GM21576 (cell line): ENCODE measurements at regions not wholly inside any gene's neighbourhood (a gene's known extent, or its start where the extent isn't known, plus 50 kb on each side); places are given as distances from the start of the nearest gene placed in this dataset.
"Not testable (repeated sequence)": the region's sequence is repeated elsewhere in the genome, so short reads cannot be mapped to it uniquely, and the experiment has no call there.

Experiments used
- ATAC-seq: cut with Tn5 transposase; IDR thresholded peaks from one replicate; pipeline ENCODE4 v1.9.1; 2021; ENCODE audit warnings: mild to moderate bottlenecking, moderate library complexity; ENCODE audit not compliant: unreplicated experiment

GRCh38 chr5:38149815-38150195, 108.6 kb upstream of the EGFLAM start:
- ATAC-seq, result no peak

- no peak for ATAC-seq
These were observed 110.2 kb upstream of the EGFLAM start for GRCh38 chr5:38148021-38148625.

GRCh38 chr5:38143384-38143783, 115.0 kb upstream of the EGFLAM start:
- ATAC-seq, result no peak

- ATAC-seq, result no peak
These were observed 116.7 kb upstream of the EGFLAM start for GRCh38 chr5:38141665-38142064.

GRCh38 chr5:38138574-38138973, 119.8 kb upstream of the EGFLAM start:
- ATAC-seq, result no peak

- ATAC-seq, result no peak
These were observed 122.8 kb upstream of the EGFLAM start for GRCh38 chr5:38135486-38136039.

- ATAC-seq, result no peak
These were observed 123.5 kb upstream of the EGFLAM start for GRCh38 chr5:38134810-38135209.

- ATAC-seq, result not testable (repeated sequence)
These were observed 124.1 kb upstream of the EGFLAM start for GRCh38 chr5:38134294-38134693.

GRCh38 chr5:38131686-38132085, 126.7 kb upstream of the EGFLAM start:
- ATAC-seq, result no peak

- no peak for ATAC-seq
These were observed 134.0 kb upstream of the EGFLAM start for GRCh38 chr5:38124321-38124720.

GRCh38 chr5:38121420-38121819, 136.9 kb upstream of the EGFLAM start:
- no peak for ATAC-seq

GRCh38 chr5:38119836-38120235, 138.5 kb upstream of the EGFLAM start:
- ATAC-seq, result no peak

GRCh38 chr5:38117784-38118479, 140.4 kb upstream of the EGFLAM start:
- no peak for ATAC-seq

- ATAC-seq, result no peak
These were observed 143.0 kb upstream of the EGFLAM start for GRCh38 chr5:38115318-38115827.

- ATAC-seq, result no peak
These were observed 144.5 kb upstream of the EGFLAM start for GRCh38 chr5:38113880-38114279.

GRCh38 chr5:38113456-38113855, 144.9 kb upstream of the EGFLAM start:
- ATAC-seq, result no peak

- no peak for ATAC-seq
These were observed 145.4 kb upstream of the EGFLAM start for GRCh38 chr5:38112938-38113337.

GRCh38 chr5:38110130-38110529, 148.2 kb upstream of the EGFLAM start:
- ATAC-seq, result no peak

GRCh38 chr5:38107096-38107495, 151.3 kb upstream of the EGFLAM start:
- ATAC-seq, result no peak

GRCh38 chr5:38105801-38106200, 152.6 kb upstream of the EGFLAM start:
- no peak for ATAC-seq

GRCh38 chr5:38105231-38105570, 153.2 kb upstream of the EGFLAM start:
- ATAC-seq, result no peak

- ATAC-seq, result no peak
These were observed 153.7 kb upstream of the EGFLAM start for GRCh38 chr5:38104497-38105230.
